T-helper 2 cell treated with Interferon-gamma antibody and Interleukin-4, amounts not matched to agents 5 μg/mL and 100 μg/mL, for 36 hours (primary cell): ENCODE measurements at regions not wholly inside any gene's neighbourhood (a gene's known extent, or its start where the extent isn't known, plus 50 kb on each side); places are given as distances from the start of the nearest gene placed in this dataset.

ENCODE experiments used
- DNase-seq: peaks from one replicate; pipeline ENCODE4 v3.0.0; 2021; ENCODE audit warnings: low spot score
- H3K27ac Mint-ChIP-seq: one replicate; pipeline ENCODE4 v1.8.0; 2021; ENCODE audit warnings: mild to moderate bottlenecking, mixed read lengths
- H3K27me3 Mint-ChIP-seq: one replicate; pipeline ENCODE4 v1.8.0; 2021; ENCODE audit warnings: low read depth, mixed read lengths
- H3K36me3 Mint-ChIP-seq: one replicate; pipeline ENCODE4 v1.8.0; 2021; ENCODE audit warnings: low read depth, mixed read lengths
- H3K4me1 Mint-ChIP-seq: one replicate; pipeline ENCODE4 v1.8.0; 2021; ENCODE audit warnings: low read depth, mixed read lengths
- H3K4me3 Mint-ChIP-seq: one replicate; pipeline ENCODE4 v1.8.0; 2022; ENCODE audit warnings: mild to moderate bottlenecking, moderate library complexity, mixed read lengths
- H3K9me3 Mint-ChIP-seq: one replicate; pipeline ENCODE4 v1.8.0; 2021; ENCODE audit warnings: mixed read lengths

GRCh38 chr6:12458558-12458957, 168.4 kb downstream of the EDN1 start:
- H3K36me3 Mint-ChIP-seq, result no peaks in the 10 kb centered on the region
- H3K27ac Mint-ChIP-seq, result no peak overlapping the region
- DNase-seq, result no peak
- H3K9me3 Mint-ChIP-seq, result peaks cover 3% of the 10 kb centered on the region
- peaks cover 3% of the 10 kb centered on the region for H3K27me3 Mint-ChIP-seq
- H3K4me3 Mint-ChIP-seq, result no peak overlapping the region
- H3K4me1 Mint-ChIP-seq, result no peaks in the 10 kb centered on the region

- H3K36me3 Mint-ChIP-seq, result no peaks in the 10 kb centered on the region
- no peak overlapping the region for H3K27ac Mint-ChIP-seq
- H3K4me3 Mint-ChIP-seq, result no peak overlapping the region
- H3K4me1 Mint-ChIP-seq, result no peaks in the 10 kb centered on the region
- peaks cover 3% of the 10 kb centered on the region for H3K27me3 Mint-ChIP-seq
- no peaks in the 10 kb centered on the region for H3K9me3 Mint-ChIP-seq
- DNase-seq, result no peak
Observed at GRCh38 chr6:12459945-12460661, 169.9 kb downstream of the EDN1 start.

GRCh38 chr6:12467706-12468670, 177.8 kb downstream of the EDN1 start:
- H3K4me1 Mint-ChIP-seq, result no peaks in the 10 kb centered on the region
- peaks cover 3% of the 10 kb centered on the region for H3K27me3 Mint-ChIP-seq
- H3K36me3 Mint-ChIP-seq, result no peaks in the 10 kb centered on the region
- DNase-seq, result no peak
- no peaks in the 10 kb centered on the region for H3K9me3 Mint-ChIP-seq
- H3K27ac Mint-ChIP-seq, result no peak overlapping the region
- H3K4me3 Mint-ChIP-seq, result no peak overlapping the region

- no peaks in the 10 kb centered on the region for H3K9me3 Mint-ChIP-seq
- peaks cover 3% of the 10 kb centered on the region for H3K27me3 Mint-ChIP-seq
- no peak overlapping the region for H3K4me3 Mint-ChIP-seq
- H3K4me1 Mint-ChIP-seq, result no peaks in the 10 kb centered on the region
- no peak overlapping the region for H3K27ac Mint-ChIP-seq
- no peaks in the 10 kb centered on the region for H3K36me3 Mint-ChIP-seq
- DNase-seq, result no peak
Observed at GRCh38 chr6:12472601-12473038, 182.5 kb downstream of the EDN1 start.

GRCh38 chr6:12473494-12473893, 183.3 kb downstream of the EDN1 start:
- H3K27me3 Mint-ChIP-seq, result peaks cover 3% of the 10 kb centered on the region

GRCh38 chr6:12474167-12475140, 184.3 kb downstream of the EDN1 start:
- no peaks in the 10 kb centered on the region for H3K36me3 Mint-ChIP-seq
- no peak overlapping the region for H3K4me3 Mint-ChIP-seq
- H3K27ac Mint-ChIP-seq, result no peak overlapping the region
- H3K4me1 Mint-ChIP-seq, result no peaks in the 10 kb centered on the region
- H3K27me3 Mint-ChIP-seq, result no peaks in the 10 kb centered on the region
- H3K9me3 Mint-ChIP-seq, result no peaks in the 10 kb centered on the region
- no peak for DNase-seq

More at GRCh38 chr6:12473494-12473893, 183.3 kb downstream of the EDN1 start:
- no peaks in the 10 kb centered on the region for H3K4me1 Mint-ChIP-seq
- no peaks in the 10 kb centered on the region for H3K9me3 Mint-ChIP-seq
- H3K36me3 Mint-ChIP-seq, result no peaks in the 10 kb centered on the region
- DNase-seq, result no peak
- H3K4me3 Mint-ChIP-seq, result no peak overlapping the region
- no peak overlapping the region for H3K27ac Mint-ChIP-seq

GRCh38 chr6:12476484-12476883, 186.3 kb downstream of the EDN1 start:
- no peak for DNase-seq
- Mint-ChIP-seq H3K36me3 (no peaks in the 10 kb centered on the region), H3K27ac (no peak overlapping the region), H3K9me3 (no peaks in the 10 kb centered on the region), H3K4me3 (no peak overlapping the region), H3K4me1 (no peaks in the 10 kb centered on the region), H3K27me3 (no peaks in the 10 kb centered on the region)

- Mint-ChIP-seq H3K27me3 (no peaks in the 10 kb centered on the region), H3K36me3 (no peaks in the 10 kb centered on the region), H3K27ac (no peak overlapping the region), H3K4me1 (peaks cover 10% of the 10 kb centered on the region), H3K9me3 (no peaks in the 10 kb centered on the region), H3K4me3 (no peak overlapping the region)
- DNase-seq, result no peak
Observed at GRCh38 chr6:12477616-12478015, 187.5 kb downstream of the EDN1 start.

GRCh38 chr6:12478921-12479320, 188.8 kb downstream of the EDN1 start:
- no peaks in the 10 kb centered on the region for H3K27me3 Mint-ChIP-seq
- no peaks in the 10 kb centered on the region for H3K9me3 Mint-ChIP-seq
- H3K36me3 Mint-ChIP-seq, result no peaks in the 10 kb centered on the region

GRCh38 chr6:12479451-12479850, 189.3 kb downstream of the EDN1 start:
- no peak for DNase-seq
- Mint-ChIP-seq H3K27me3 (no peaks in the 10 kb centered on the region), H3K27ac (no peak overlapping the region), H3K4me1 (peaks cover 16% of the 10 kb centered on the region), H3K9me3 (no peaks in the 10 kb centered on the region), H3K4me3 (no peak overlapping the region), H3K36me3 (no peaks in the 10 kb centered on the region)

More at GRCh38 chr6:12478921-12479320, 188.8 kb downstream of the EDN1 start:
- Mint-ChIP-seq H3K4me1 (peaks cover 16% of the 10 kb centered on the region), H3K27ac (no peak overlapping the region), H3K4me3 (no peak overlapping the region)
- DNase-seq, result no peak

GRCh38 chr6:12479881-12480280, 189.7 kb downstream of the EDN1 start:
- Mint-ChIP-seq H3K4me3 (no peak overlapping the region), H3K27me3 (no peaks in the 10 kb centered on the region), H3K9me3 (no peaks in the 10 kb centered on the region), H3K4me1 (peaks cover 16% of the 10 kb centered on the region), H3K36me3 (no peaks in the 10 kb centered on the region), H3K27ac (no peak overlapping the region)
- DNase-seq, result no peak

- no peaks in the 10 kb centered on the region for H3K36me3 Mint-ChIP-seq
- no peak for DNase-seq
- H3K27me3 Mint-ChIP-seq, result no peaks in the 10 kb centered on the region
- H3K27ac Mint-ChIP-seq, result no peak overlapping the region
- H3K4me1 Mint-ChIP-seq, result peaks cover 16% of the 10 kb centered on the region
- H3K9me3 Mint-ChIP-seq, result no peaks in the 10 kb centered on the region
- no peak overlapping the region for H3K4me3 Mint-ChIP-seq
Observed at GRCh38 chr6:12480379-12480778, 190.2 kb downstream of the EDN1 start.

- H3K27ac Mint-ChIP-seq, result no peak overlapping the region
- H3K9me3 Mint-ChIP-seq, result no peaks in the 10 kb centered on the region
- H3K36me3 Mint-ChIP-seq, result no peaks in the 10 kb centered on the region
- DNase-seq, result no peak
- H3K27me3 Mint-ChIP-seq, result no peaks in the 10 kb centered on the region
- H3K4me1 Mint-ChIP-seq, result peaks cover 16% of the 10 kb centered on the region
- H3K4me3 Mint-ChIP-seq, result no peak overlapping the region
Observed at GRCh38 chr6:12481292-12481691, 191.1 kb downstream of the EDN1 start.
